Cardiac fibroblast (primary cell): ENCODE measurements at regions not wholly inside any gene's neighbourhood (a gene's known extent, or its start where the extent isn't known, plus 50 kb on each side); places are given as distances from the start of the nearest gene placed in this dataset.

ENCODE experiments used
- DNase-seq, 2 donors: peaks; one replicate each; pipeline versions ENCODE4 v3.0.0 to v3.0.0-alpha.2; 2010; ENCODE audit warnings: low read depth in 2 of 2
- H3K4me3 ChIP-seq, 2 donors: replicated peaks in 1 of 2; 1 replicate in 1 of 2; 2 replicates in 1 of 2; pipeline ENCODE4 v1.5.1; 2011; ENCODE audit warnings: low read depth in 2 of 2, low read length in 2 of 2, mild to moderate bottlenecking in 2 of 2, moderate library complexity in 1 of 2
- CTCF ChIP-seq: IDR thresholded peaks from one replicate; pipeline ENCODE4 v1.5.1; 2011; ENCODE audit warnings: low read depth, mild to moderate bottlenecking, low read length, inconsistent platforms

- DNase-seq, result no peak
- TF ChIP-seq CTCF, result no peak
- no peak overlapping the region for H3K4me3 ChIP-seq
Measured at GRCh38 chr6:117847912-117848311, 59.2 kb upstream of the SLC35F1 start.

GRCh38 chr6:117849087-117849486 lies 58.0 kb upstream of the SLC35F1 start:
- DNase-seq, result no peak
- H3K4me3 ChIP-seq, result no peak overlapping the region
- TF ChIP-seq CTCF, result no peak
